GM19035 (cell line): ENCODE measurements at regions not wholly inside any gene's neighbourhood (a gene's known extent, or its start where the extent isn't known, plus 50 kb on each side); places are given as distances from the start of the nearest gene placed in this dataset.

Experiments used
- ATAC-seq: cut with Tn5 transposase; IDR thresholded peaks from one replicate; pipeline ENCODE4 v1.9.1; 2021; ENCODE audit not compliant: unreplicated experiment

- ATAC-seq: peak; percentile 62
Observed at GRCh38 chr2:221844212-221845020, 272.3 kb upstream of the EPHA4 start.

GRCh38 chr2:221836095-221836494 lies 264.0 kb upstream of the EPHA4 start:
- ATAC-seq: no peak

- no peak for ATAC-seq
Observed at GRCh38 chr2:221833966-221834365, 261.9 kb upstream of the EPHA4 start.

GRCh38 chr2:221831051-221831450 lies 258.9 kb upstream of the EPHA4 start:
- no peak for ATAC-seq

- ATAC-seq: no peak
Observed at GRCh38 chr2:221822416-221822815, 250.3 kb upstream of the EPHA4 start.

- ATAC-seq: no peak
Observed at GRCh38 chr2:221818616-221819320, 246.7 kb upstream of the EPHA4 start.

- no peak for ATAC-seq
Observed at GRCh38 chr2:221817878-221818277, 245.8 kb upstream of the EPHA4 start.

- no peak for ATAC-seq
Observed at GRCh38 chr2:221817052-221817451, 244.9 kb upstream of the EPHA4 start.

- ATAC-seq: no peak
Observed at GRCh38 chr2:221816566-221816965, 244.5 kb upstream of the EPHA4 start.

- ATAC-seq: no peak
Observed at GRCh38 chr2:221810650-221811049, 238.5 kb upstream of the EPHA4 start.

GRCh38 chr2:221810245-221810644 lies 238.1 kb upstream of the EPHA4 start:
- no peak for ATAC-seq

GRCh38 chr2:221808488-221808887 lies 236.4 kb upstream of the EPHA4 start:
- no peak for ATAC-seq

- no peak for ATAC-seq
Observed at GRCh38 chr2:221807706-221808105, 235.6 kb upstream of the EPHA4 start.

GRCh38 chr2:221802089-221802488 lies 230.0 kb upstream of the EPHA4 start:
- ATAC-seq: no peak

- ATAC-seq: no peak
Observed at GRCh38 chr2:221792971-221793521, 220.9 kb upstream of the EPHA4 start.

- ATAC-seq: no peak
Observed at GRCh38 chr2:221791844-221792243, 219.7 kb upstream of the EPHA4 start.

GRCh38 chr2:221787561-221787960 lies 215.5 kb upstream of the EPHA4 start:
- no peak for ATAC-seq

- ATAC-seq: no peak
Observed at GRCh38 chr2:221786297-221786926, 214.3 kb upstream of the EPHA4 start.

- ATAC-seq: no peak
Observed at GRCh38 chr2:221780281-221780688, 208.2 kb upstream of the EPHA4 start.

- ATAC-seq: no peak
Observed at GRCh38 chr2:221779614-221780067, 207.5 kb upstream of the EPHA4 start.

- ATAC-seq: no peak
Observed at GRCh38 chr2:221778025-221778424, 205.9 kb upstream of the EPHA4 start.

GRCh38 chr2:221777119-221777518 lies 205.0 kb upstream of the EPHA4 start:
- ATAC-seq: no peak
